ENCODE measurements at regions not wholly inside any gene's neighbourhood (a gene's known extent, or its start where the extent isn't known, plus 50 kb on each side); places are given as distances from the start of the nearest gene placed in this dataset.
"Not testable (repeated sequence)": the region's sequence is repeated elsewhere in the genome, so short reads cannot be mapped to it uniquely, and the experiment has no call there.

- DNase-seq, result no peak
Measured at GRCh38 chr2:149727927-149728326, 140.4 kb upstream of the MMADHC start.

GRCh38 chr2:149725234-149725633, 137.7 kb upstream of the MMADHC start:
- DNase-seq, result no peak

- no peak for DNase-seq
Measured at GRCh38 chr2:149724091-149724490, 136.5 kb upstream of the MMADHC start.

GRCh38 chr2:149720615-149721014, 133.0 kb upstream of the MMADHC start:
- DNase-seq, result no peak

GRCh38 chr2:149719695-149720094, 132.1 kb upstream of the MMADHC start:
- DNase-seq, result no peak

GRCh38 chr2:149716687-149717086, 129.1 kb upstream of the MMADHC start:
- DNase-seq, result no peak

GRCh38 chr2:149715894-149716293, 128.3 kb upstream of the MMADHC start:
- no peak for DNase-seq

- DNase-seq, result no peak
Measured at GRCh38 chr2:149715005-149715592, 127.5 kb upstream of the MMADHC start.

- DNase-seq, result no peak
Measured at GRCh38 chr2:149709496-149710263, 122.1 kb upstream of the MMADHC start.

- DNase-seq, result no peak
Measured at GRCh38 chr2:149703281-149703680, 115.7 kb upstream of the MMADHC start.

- peak in 1 of 56 donors; percentile 7 for DNase-seq
Measured at GRCh38 chr2:149702571-149702970, 115.0 kb upstream of the MMADHC start.

GRCh38 chr2:149701241-149701640, 113.7 kb upstream of the MMADHC start:
- DNase-seq, result no peak

GRCh38 chr2:149692961-149693396, 105.4 kb upstream of the MMADHC start:
- no peak for DNase-seq

GRCh38 chr2:149690825-149691224, 103.2 kb upstream of the MMADHC start:
- no peak for DNase-seq

- no peak for DNase-seq
Measured at GRCh38 chr2:149687052-149687427, 99.5 kb upstream of the MMADHC start.

- no peak for DNase-seq
Measured at GRCh38 chr2:149686136-149687051, 98.8 kb upstream of the MMADHC start.

- DNase-seq, result not testable (repeated sequence)
Measured at GRCh38 chr2:149685401-149685800, 97.8 kb upstream of the MMADHC start.

GRCh38 chr2:149679286-149679685, 91.7 kb upstream of the MMADHC start:
- no peak for DNase-seq

- no peak for DNase-seq
Measured at GRCh38 chr2:149677416-149677815, 89.8 kb upstream of the MMADHC start.

- DNase-seq, result no peak
Measured at GRCh38 chr2:149670086-149670485, 82.5 kb upstream of the MMADHC start.

GRCh38 chr2:149666809-149667320, 79.3 kb upstream of the MMADHC start:
- DNase-seq, result no peak

- DNase-seq, result no peak
Measured at GRCh38 chr2:149664896-149665295, 77.3 kb upstream of the MMADHC start.

Data from amygdala (tissue), 56 donors.